ENCODE measurements at regions not wholly inside any gene's neighbourhood (a gene's known extent, or its start where the extent isn't known, plus 50 kb on each side); places are given as distances from the start of the nearest gene placed in this dataset.

DNA sequence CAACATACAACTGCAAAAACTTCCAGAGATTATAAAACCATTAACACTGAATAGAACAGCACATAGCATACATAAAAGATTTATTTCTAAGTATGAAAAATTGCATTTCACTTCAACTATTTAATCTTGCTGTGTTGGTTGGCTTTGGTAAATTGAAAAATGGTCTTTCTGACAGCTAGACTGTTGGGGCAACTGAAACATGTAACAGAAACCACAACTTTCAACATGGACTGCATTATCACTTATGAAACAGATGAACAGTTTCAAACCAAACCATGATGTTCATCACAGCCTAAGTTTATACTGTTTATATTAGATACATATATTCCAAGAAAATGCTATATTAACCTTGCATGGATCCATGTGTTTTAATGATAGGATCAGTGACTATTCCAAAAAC, 324.1 kb upstream of the PCDH9 start:
- no peaks in the 10 kb centered on the region for H3K36me3 ChIP-seq (ENCODE audit: control insufficient read depth in 4 of 4, insufficient read depth in 3 of 4, low read depth in 1 of 4, low read length in 3 of 4)
- no peak overlapping the region for H3K9ac ChIP-seq (ENCODE audit: low read depth in 1 of 2, low read length in 2 of 2)
- no peaks in the 10 kb centered on the region for H3K4me1 ChIP-seq (ENCODE audit: control insufficient read depth in 4 of 4, insufficient read depth in 4 of 4, low read length in 3 of 4)
- H3K27me3 ChIP-seq (ENCODE audit: control insufficient read depth in 4 of 4, insufficient read depth in 4 of 4, low read length in 3 of 4) = no peaks in the 10 kb centered on the region
- H3K27ac ChIP-seq (ENCODE audit: low read depth in 1 of 2, low read length in 2 of 2) = no peak overlapping the region
- H3K4me3 ChIP-seq (ENCODE audit: low read depth in 1 of 3, low read length in 3 of 3) = no peak overlapping the region
- peaks cover 0 to 13% (median 1%) of the 10 kb centered on the region in 4 donors for H3K9me3 ChIP-seq (ENCODE audit: control insufficient read depth in 4 of 4, low read length in 3 of 4)
- TF ChIP-seq RXRA (IDR thresholded peaks at IDR 0.05) = no peak
- no peak for DNase-seq (ENCODE audit: low spot score)

DNA sequence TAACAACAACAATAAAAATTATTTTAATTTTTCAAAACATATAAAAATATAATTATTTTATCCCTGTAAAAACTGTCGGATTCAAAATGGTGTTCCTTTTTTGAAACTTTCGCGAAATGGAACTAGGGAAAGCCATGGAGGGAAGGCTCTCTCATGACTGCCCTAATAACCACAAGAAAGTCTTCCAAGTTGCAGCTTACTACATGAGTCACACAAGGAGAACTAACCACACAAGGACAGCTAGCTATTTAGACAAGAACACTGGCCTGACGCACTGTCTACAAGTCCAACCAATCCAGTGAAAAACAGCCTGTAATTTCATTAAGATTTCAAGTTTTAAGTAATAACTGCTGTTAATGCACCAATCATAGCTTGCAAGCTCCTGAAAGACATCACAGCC, 319.2 kb upstream of the PCDH9 start:
- WGBS = 85% methylated on average over 4 of the region's 4 CpGs
- no peak overlapping the region for H3K27ac ChIP-seq (ENCODE audit: low read depth in 1 of 2, low read length in 2 of 2)
- H3K9ac ChIP-seq (ENCODE audit: low read depth in 1 of 2, low read length in 2 of 2) = no peak overlapping the region
- no peak overlapping the region for H3K4me3 ChIP-seq (ENCODE audit: low read depth in 1 of 3, low read length in 3 of 3)
- H3K9me3 ChIP-seq (ENCODE audit: control insufficient read depth in 4 of 4, low read length in 3 of 4) = no peaks in the 10 kb centered on the region
- no peaks in the 10 kb centered on the region for H3K36me3 ChIP-seq (ENCODE audit: control insufficient read depth in 4 of 4, insufficient read depth in 3 of 4, low read depth in 1 of 4, low read length in 3 of 4)
- DNase-seq (ENCODE audit: low spot score) = no peak
- no peaks in the 10 kb centered on the region for H3K27me3 ChIP-seq (ENCODE audit: control insufficient read depth in 4 of 4, insufficient read depth in 4 of 4, low read length in 3 of 4)
- no peaks in the 10 kb centered on the region for H3K4me1 ChIP-seq (ENCODE audit: control insufficient read depth in 4 of 4, insufficient read depth in 4 of 4, low read length in 3 of 4)
- TF ChIP-seq GABPA (IDR thresholded peaks at IDR 0.05 in 1 of 2, conservative IDR thresholded peaks at IDR 0.05 in 1 of 2) (no peak), RXRA (IDR thresholded peaks at IDR 0.05) (no peak), FOXA2 (IDR thresholded peaks at IDR 0.05) (no peak), YY1 (IDR thresholded peaks at IDR 0.05) (no peak), EGR1 (IDR thresholded peaks at IDR 0.05; ENCODE audit: low read depth in 2 of 2) (no peak), ATF3 (IDR thresholded peaks at IDR 0.05) (no peak), HNF4A (conservative IDR thresholded peaks at IDR 0.05) (no peak), CTCF (IDR thresholded peaks at IDR 0.05; ENCODE audit: low read depth, low read length, missing input control) (no peak)
- TF ChIP-seq, protein P1, sequence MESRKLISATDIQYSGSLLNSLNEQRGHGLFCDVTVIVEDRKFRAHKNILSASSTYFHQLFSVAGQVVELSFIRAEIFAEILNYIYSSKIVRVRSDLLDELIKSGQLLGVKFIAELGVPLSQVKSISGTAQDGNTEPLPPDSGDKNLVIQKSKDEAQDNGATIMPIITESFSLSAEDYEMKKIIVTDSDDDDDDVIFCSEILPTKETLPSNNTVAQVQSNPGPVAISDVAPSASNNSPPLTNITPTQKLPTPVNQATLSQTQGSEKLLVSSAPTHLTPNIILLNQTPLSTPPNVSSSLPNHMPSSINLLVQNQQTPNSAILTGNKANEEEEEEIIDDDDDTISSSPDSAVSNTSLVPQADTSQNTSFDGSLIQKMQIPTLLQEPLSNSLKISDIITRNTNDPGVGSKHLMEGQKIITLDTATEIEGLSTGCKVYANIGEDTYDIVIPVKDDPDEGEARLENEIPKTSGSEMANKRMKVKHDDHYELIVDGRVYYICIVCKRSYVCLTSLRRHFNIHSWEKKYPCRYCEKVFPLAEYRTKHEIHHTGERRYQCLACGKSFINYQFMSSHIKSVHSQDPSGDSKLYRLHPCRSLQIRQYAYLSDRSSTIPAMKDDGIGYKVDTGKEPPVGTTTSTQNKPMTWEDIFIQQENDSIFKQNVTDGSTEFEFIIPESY (IDR thresholded peaks at IDR 0.05) = no peak
- TF ChIP-seq, protein P2, sequence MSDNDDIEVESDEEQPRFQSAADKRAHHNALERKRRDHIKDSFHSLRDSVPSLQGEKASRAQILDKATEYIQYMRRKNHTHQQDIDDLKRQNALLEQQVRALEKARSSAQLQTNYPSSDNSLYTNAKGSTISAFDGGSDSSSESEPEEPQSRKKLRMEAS (IDR thresholded peaks at IDR 0.05) = no peak

DNA sequence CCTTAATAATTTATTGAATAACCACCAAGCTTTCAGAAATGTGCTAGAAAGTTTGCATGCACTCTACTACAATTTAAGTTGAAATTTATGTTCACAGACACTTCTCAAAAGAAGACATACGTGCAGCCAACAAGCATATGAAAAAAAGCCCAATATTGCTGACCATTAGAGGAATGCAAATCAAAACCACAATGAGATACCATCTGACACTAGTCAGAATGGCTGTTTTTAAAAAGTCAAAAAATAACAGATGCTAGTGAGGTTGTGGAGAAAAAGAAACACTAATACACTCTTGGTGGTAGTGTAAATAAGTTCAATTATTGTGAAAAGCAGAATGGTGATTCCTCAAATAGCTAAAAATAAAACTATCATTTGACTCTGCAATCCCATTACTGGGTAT, 308.8 kb upstream of the PCDH9 start:
- Histone ChIP-seq H3K9ac (ENCODE audit: low read depth in 1 of 2, low read length in 2 of 2) (no peak overlapping the region), H3K27me3 (ENCODE audit: control insufficient read depth in 4 of 4, insufficient read depth in 4 of 4, low read length in 3 of 4) (no peaks in the 10 kb centered on the region), H3K9me3 (ENCODE audit: control insufficient read depth in 4 of 4, low read length in 3 of 4) (no peaks in the 10 kb centered on the region), H3K36me3 (ENCODE audit: control insufficient read depth in 4 of 4, insufficient read depth in 3 of 4, low read depth in 1 of 4, low read length in 3 of 4) (no peaks in the 10 kb centered on the region), H3K27ac (ENCODE audit: low read depth in 1 of 2, low read length in 2 of 2) (no peak overlapping the region), H3K4me1 (ENCODE audit: control insufficient read depth in 4 of 4, insufficient read depth in 4 of 4, low read length in 3 of 4) (no peaks in the 10 kb centered on the region), H3K4me3 (ENCODE audit: low read depth in 1 of 3, low read length in 3 of 3) (no peak overlapping the region)
- DNase-seq (ENCODE audit: low spot score) = no peak
- 51% methylated on average over 1 of the region's 1 CpG for WGBS
- TF ChIP-seq RXRA (IDR thresholded peaks at IDR 0.05) = no peak
- TF ChIP-seq JUND (IDR thresholded peaks at IDR 0.05) = no peak
